ENCODE measurements at regions not wholly inside any gene's neighbourhood (a gene's known extent, or its start where the extent isn't known, plus 50 kb on each side); places are given as distances from the start of the nearest gene placed in this dataset.

DNA sequence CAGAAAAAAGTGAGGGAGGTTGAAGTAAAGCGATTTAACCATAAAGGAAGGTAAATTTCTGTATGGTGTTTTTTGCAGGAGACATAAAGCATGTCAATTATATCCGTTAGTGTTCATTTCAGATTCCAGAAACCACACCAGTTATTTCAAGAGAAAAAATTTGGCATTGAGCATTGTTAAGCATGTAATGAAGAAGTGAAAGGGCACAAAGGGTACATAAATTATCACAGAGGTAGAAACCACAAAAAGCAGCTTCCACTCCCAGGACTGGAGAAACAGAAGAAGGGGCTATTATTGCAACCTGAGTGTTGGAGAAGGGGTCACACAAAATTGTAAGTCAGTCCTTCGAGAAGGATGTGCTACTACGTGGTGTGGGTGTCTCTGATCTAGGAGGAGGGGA is 72.2 kb upstream of the DACH1 start:
- DNase-seq, result no peak

DNA sequence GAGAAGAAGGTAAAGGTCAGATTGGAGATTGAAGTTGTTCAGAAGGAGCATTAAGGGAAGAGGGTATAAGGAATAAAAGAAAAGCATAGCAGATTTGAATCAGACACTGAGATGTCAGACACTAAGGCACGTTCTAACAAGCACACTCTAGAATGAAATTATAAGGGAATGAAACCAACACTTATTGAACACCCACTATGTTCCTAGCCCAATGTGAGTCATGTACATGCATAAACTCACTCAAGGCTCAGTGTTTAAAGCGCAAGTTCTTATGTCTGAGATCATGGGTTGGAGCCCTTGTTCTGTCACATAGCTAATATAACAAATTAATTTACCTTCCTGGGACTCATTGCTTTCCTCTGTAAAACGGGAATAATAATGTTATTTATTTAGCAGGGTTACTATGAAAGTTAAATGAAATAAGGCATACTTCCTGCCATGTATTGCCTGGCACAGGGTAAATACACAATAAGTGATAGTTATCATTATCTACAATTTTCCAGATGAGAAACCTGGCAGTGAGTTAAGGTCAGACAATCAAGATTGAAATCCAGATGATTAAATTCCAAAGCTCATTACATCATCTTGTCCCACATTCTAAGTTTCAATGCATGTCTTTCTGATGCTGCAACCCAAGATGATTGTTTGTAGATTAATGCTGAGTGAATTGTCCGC is 68.3 kb upstream of the DACH1 start:
- DNase-seq, result no peak

DNA sequence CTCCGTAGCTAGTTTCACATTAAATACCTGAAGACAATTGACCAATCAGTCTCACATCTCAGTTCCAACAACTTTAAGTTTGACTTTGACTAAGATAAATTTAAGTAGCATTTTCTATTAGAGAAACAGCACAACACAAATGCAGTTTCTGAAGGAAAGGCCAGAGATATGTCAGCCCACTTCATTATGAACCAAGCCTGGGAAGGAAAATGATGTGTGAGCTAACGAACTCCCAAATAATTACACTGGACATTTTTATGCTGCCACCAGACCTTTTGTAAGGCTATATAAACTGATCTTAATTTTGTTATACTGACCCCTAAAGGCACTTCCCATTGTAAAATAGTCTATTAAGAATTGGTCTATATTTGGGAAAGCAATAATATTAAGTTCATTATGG is 57.9 kb upstream of the DACH1 start:
- no peak for DNase-seq

DNA sequence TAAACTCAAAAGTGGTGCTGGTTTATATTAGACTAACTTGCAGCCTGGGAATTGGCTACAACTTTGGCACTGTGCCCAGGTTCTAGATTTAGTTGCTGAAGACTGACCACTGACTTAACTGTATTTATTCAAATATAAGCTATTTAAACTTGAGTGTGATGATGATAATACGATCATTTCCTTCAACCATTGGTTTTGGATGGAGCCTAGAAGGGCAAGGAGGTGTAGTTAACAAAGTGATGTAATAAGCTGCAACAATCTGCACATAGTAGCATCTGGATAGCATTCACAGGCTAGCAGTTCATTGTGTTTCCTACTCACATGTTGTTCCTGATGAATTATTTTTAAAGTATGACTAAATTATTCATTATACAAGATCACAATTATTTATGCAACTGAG is 55.2 kb upstream of the DACH1 start:
- DNase-seq, result no peak
